ENCODE measurements at regions not wholly inside any gene's neighbourhood (a gene's known extent, or its start where the extent isn't known, plus 50 kb on each side); places are given as distances from the start of the nearest gene placed in this dataset.

GRCh38 chr4:155085843-155086530 lies 122.4 kb upstream of the NPY2R start:
- no peak overlapping the region for H3K9ac ChIP-seq
- H4K20me1 ChIP-seq (ENCODE audit: insufficient read depth) = no peaks in the 10 kb centered on the region
- H2AFZ ChIP-seq (ENCODE audit: low read depth) = no peak overlapping the region
- no peaks in the 10 kb centered on the region for H3K27me3 ChIP-seq (ENCODE audit: insufficient read depth, low read depth)
- no peak overlapping the region for H3K4me2 ChIP-seq
- no peak overlapping the region for H3K4me3 ChIP-seq (IDR thresholded peaks at IDR 0.05; ENCODE audit: insufficient read depth, low read depth, low read length)
- no peak overlapping the region for H3K27ac ChIP-seq
- TF ChIP-seq CTCF (conservative IDR thresholded peaks at IDR 0.05; ENCODE audit: low read depth, low read length) = no peak
- no peaks in the 10 kb centered on the region for H3K4me1 ChIP-seq (ENCODE audit: low read depth, poor library complexity, severe bottlenecking)
- no peaks in the 10 kb centered on the region for H3K36me3 ChIP-seq (ENCODE audit: insufficient read depth)
- H3K79me2 ChIP-seq (ENCODE audit: insufficient read depth, low read depth) = no peaks in the 10 kb centered on the region

GRCh38 chr4:155094201-155094820 lies 114.1 kb upstream of the NPY2R start:
- Histone ChIP-seq H4K20me1 (ENCODE audit: insufficient read depth) (no peaks in the 10 kb centered on the region), H3K36me3 (ENCODE audit: insufficient read depth) (no peaks in the 10 kb centered on the region), H3K79me2 (ENCODE audit: insufficient read depth, low read depth) (no peaks in the 10 kb centered on the region), H3K27ac (no peak overlapping the region), H3K4me3 (IDR thresholded peaks at IDR 0.05; ENCODE audit: insufficient read depth, low read depth, low read length) (no peak overlapping the region), H3K9ac (no peak overlapping the region), H2AFZ (ENCODE audit: low read depth) (no peak overlapping the region), H3K4me1 (ENCODE audit: low read depth, poor library complexity, severe bottlenecking) (no peaks in the 10 kb centered on the region), H3K27me3 (ENCODE audit: insufficient read depth, low read depth) (no peaks in the 10 kb centered on the region), H3K4me2 (no peak overlapping the region)
- no peak for TF ChIP-seq CTCF (conservative IDR thresholded peaks at IDR 0.05; ENCODE audit: low read depth, low read length)

- no peaks in the 10 kb centered on the region for H3K4me1 ChIP-seq (ENCODE audit: low read depth, poor library complexity, severe bottlenecking)
- no peaks in the 10 kb centered on the region for H4K20me1 ChIP-seq (ENCODE audit: insufficient read depth)
- H3K9ac ChIP-seq = no peak overlapping the region
- H3K36me3 ChIP-seq (ENCODE audit: insufficient read depth) = no peaks in the 10 kb centered on the region
- H3K4me2 ChIP-seq = no peak overlapping the region
- H3K4me3 ChIP-seq (IDR thresholded peaks at IDR 0.05; ENCODE audit: insufficient read depth, low read depth, low read length) = no peak overlapping the region
- H3K27ac ChIP-seq = no peak overlapping the region
- no peaks in the 10 kb centered on the region for H3K79me2 ChIP-seq (ENCODE audit: insufficient read depth, low read depth)
- no peaks in the 10 kb centered on the region for H3K27me3 ChIP-seq (ENCODE audit: insufficient read depth, low read depth)
- TF ChIP-seq CTCF (conservative IDR thresholded peaks at IDR 0.05; ENCODE audit: low read depth, low read length) = no peak
- no peak overlapping the region for H2AFZ ChIP-seq (ENCODE audit: low read depth)
These were observed 109.2 kb upstream of the NPY2R start for GRCh38 chr4:155099231-155099630.

- H2AFZ ChIP-seq (ENCODE audit: low read depth) = no peak overlapping the region
These were observed 101.8 kb upstream of the NPY2R start for GRCh38 chr4:155106629-155107028.

More at GRCh38 chr4:155106629-155107028, 101.8 kb upstream of the NPY2R start:
- no peaks in the 10 kb centered on the region for H4K20me1 ChIP-seq (ENCODE audit: insufficient read depth)
- no peak overlapping the region for H3K9ac ChIP-seq
- H3K79me2 ChIP-seq (ENCODE audit: insufficient read depth, low read depth) = no peaks in the 10 kb centered on the region
- H3K4me1 ChIP-seq (ENCODE audit: low read depth, poor library complexity, severe bottlenecking) = no peaks in the 10 kb centered on the region
- no peak overlapping the region for H3K4me3 ChIP-seq (IDR thresholded peaks at IDR 0.05; ENCODE audit: insufficient read depth, low read depth, low read length)
- H3K4me2 ChIP-seq = no peak overlapping the region
- no peak overlapping the region for H3K27ac ChIP-seq
- no peaks in the 10 kb centered on the region for H3K36me3 ChIP-seq (ENCODE audit: insufficient read depth)
- no peak for TF ChIP-seq CTCF (conservative IDR thresholded peaks at IDR 0.05; ENCODE audit: low read depth, low read length)
- no peaks in the 10 kb centered on the region for H3K27me3 ChIP-seq (ENCODE audit: insufficient read depth, low read depth)
